Tibial nerve (tissue), 3 donors: ENCODE measurements at regions not wholly inside any gene's neighbourhood (a gene's known extent, or its start where the extent isn't known, plus 50 kb on each side); places are given as distances from the start of the nearest gene placed in this dataset.

Experiments
- EP300 ChIP-seq, 2 donors: sonication (generic); formaldehyde crosslinking; IDR thresholded peaks; one replicate each; pipeline ENCODE4 v1.6.1; 2017; ENCODE audit warnings: antibody characterized with exemption in 2 of 2, mild to moderate bottlenecking in 1 of 2
- POLR2A ChIP-seq, 2 donors: fragments of 450-650 bp; IDR thresholded peaks; one replicate each; pipeline ENCODE4 v1.6.1; 2017; ENCODE audit warnings: antibody characterized with exemption in 2 of 2, mild to moderate bottlenecking in 2 of 2, moderate library complexity in 2 of 2

DNA sequence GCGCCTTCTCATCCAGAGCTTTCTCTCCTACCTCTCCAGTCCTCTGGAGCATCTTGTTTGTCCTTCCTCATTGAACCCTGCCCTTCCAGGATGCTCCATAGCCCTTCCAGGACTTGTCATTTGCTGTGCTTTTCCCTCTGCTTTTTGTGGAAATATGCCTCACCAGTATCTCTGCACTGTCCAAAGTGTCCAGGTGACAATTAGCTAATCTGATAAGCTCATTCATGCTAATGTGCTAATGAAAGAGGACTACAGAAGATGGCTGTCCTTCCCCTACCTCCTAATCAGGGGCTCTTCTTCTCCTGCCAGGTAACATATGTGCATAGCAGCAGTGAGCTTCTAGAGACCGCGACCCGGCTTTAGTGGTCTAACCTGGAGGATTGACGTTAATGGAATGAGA is 58.4 kb upstream of the OTX2 start:
- TF ChIP-seq EP300 (IDR thresholded peaks at IDR 0.05) (no peak), POLR2A (IDR thresholded peaks at IDR 0.05) (no peak)
